Naive thymus-derived CD4-positive, alpha-beta T cell (primary cell): ENCODE measurements at regions not wholly inside any gene's neighbourhood (a gene's known extent, or its start where the extent isn't known, plus 50 kb on each side); places are given as distances from the start of the nearest gene placed in this dataset.
"Not testable (repeated sequence)": the region's sequence is repeated elsewhere in the genome, so short reads cannot be mapped to it uniquely, and the experiment has no call there.

Experiments
- ATAC-seq: fragments of 150-1000 bp; cut with Tn5 transposase; 2 replicates; pipeline ENCODE4 v1.10.0; 2021; ENCODE audit warnings: mild to moderate bottlenecking, moderate library complexity
- CTCF ChIA-PET: fragments of 350-600 bp; sonication (Branson Sonifier 250); formaldehyde crosslinking; loops from one replicate; lab custom pipeline; 2021; ENCODE audit warnings: antibody characterized with exemption; lab: Charles Lee
- POLR2A ChIA-PET: fragments of 350-600 bp; sonication (Branson Sonifier 250); formaldehyde crosslinking; loops from one replicate; lab custom pipeline; 2021; ENCODE audit warnings: antibody characterized with exemption, inconsistent platforms; lab: Charles Lee
- DNase-seq, 9 donors: peaks; one replicate each; pipeline versions ENCODE4 v3.0.0 to v3.0.0-alpha.2; 2020 to 2022; ENCODE audit warnings: mixed read lengths in 1 of 9
- H3K27ac ChIP-seq: one replicate; pipeline ENCODE4 v1.7.0; 2013; ENCODE audit warnings: mild to moderate bottlenecking, low read depth, low read length, moderate library complexity
- H3K27me3 ChIP-seq, 2 donors: one replicate each; pipeline ENCODE4 v1.7.0; 2013; ENCODE audit warnings: low read length in 2 of 2, mild to moderate bottlenecking in 2 of 2, moderate library complexity in 2 of 2; ENCODE audit not compliant: control insufficient read depth in 2 of 2, insufficient read depth in 2 of 2
- H3K36me3 ChIP-seq, 3 experiments: 1 replicate in 2 of 3; 2 replicates in 1 of 3; pipeline ENCODE4 v1.7.0; 2013; ENCODE audit warnings: low read length in 3 of 3, mild to moderate bottlenecking in 3 of 3, moderate library complexity in 1 of 3; ENCODE audit not compliant: insufficient read depth in 3 of 3, control insufficient read depth in 2 of 3
- H3K4me1 ChIP-seq, 2 donors: one replicate each; pipeline ENCODE4 v1.7.0; 2013; ENCODE audit warnings: low read length in 2 of 2, mild to moderate bottlenecking in 2 of 2, moderate library complexity in 1 of 2; ENCODE audit not compliant: control insufficient read depth in 2 of 2, insufficient read depth in 2 of 2
- H3K4me3 ChIP-seq: 2 replicates; pipeline ENCODE4 v1.7.0; 2013; ENCODE audit warnings: mild to moderate bottlenecking, low read length
- H3K9me3 ChIP-seq, 3 experiments: 1 replicate in 2 of 3; 2 replicates in 1 of 3; pipeline ENCODE4 v1.7.0; 2013; ENCODE audit warnings: low read length in 3 of 3; ENCODE audit not compliant: control insufficient read depth in 2 of 3
- H3K27ac Mint-ChIP-seq, 9 donors: one replicate each; pipeline ENCODE4 v1.8.0; 2020 to 2022; ENCODE audit warnings: mixed read lengths in 9 of 9, mild to moderate bottlenecking in 8 of 9, moderate library complexity in 5 of 9, inconsistent platforms in 2 of 9
- H3K27me3 Mint-ChIP-seq, 5 donors: one replicate each; pipeline ENCODE4 v1.8.0; 2021 to 2022; ENCODE audit warnings: mixed read lengths in 5 of 5, mild to moderate bottlenecking in 1 of 5
- H3K36me3 Mint-ChIP-seq, 5 donors: one replicate each; pipeline ENCODE4 v1.8.0; 2020 to 2022; ENCODE audit warnings: mixed read lengths in 5 of 5, mild to moderate bottlenecking in 3 of 5, inconsistent platforms in 1 of 5
- H3K4me1 Mint-ChIP-seq, 7 donors: one replicate each; pipeline ENCODE4 v1.8.0; 2020 to 2022; ENCODE audit warnings: mixed read lengths in 7 of 7, mild to moderate bottlenecking in 3 of 7, inconsistent platforms in 1 of 7
- H3K4me3 Mint-ChIP-seq, 10 donors: one replicate each; pipeline ENCODE4 v1.8.0; 2020 to 2022; ENCODE audit warnings: mild to moderate bottlenecking in 10 of 10, mixed read lengths in 10 of 10, moderate library complexity in 6 of 10, inconsistent platforms in 2 of 10
- H3K9me3 Mint-ChIP-seq, 11 donors: one replicate each; pipeline ENCODE4 v1.8.0; 2020 to 2022; ENCODE audit warnings: mixed read lengths in 11 of 11, mild to moderate bottlenecking in 4 of 11, inconsistent platforms in 1 of 11, moderate library complexity in 1 of 11
- intact Hi-C, 2 donors: fragments of 100-400 bp; cut with micrococcal nuclease; formaldehyde crosslinking; loops; one replicate each; pipeline ENCODE4 v1.15.1; 2023

- H3K4me3 ChIP-seq, H3K27ac ChIP-seq, DNase-seq, H3K9me3 Mint-ChIP-seq, H3K4me1 ChIP-seq, H3K9me3 ChIP-seq, POLR2A ChIA-PET, H3K36me3 ChIP-seq, CTCF ChIA-PET, H3K36me3 Mint-ChIP-seq, ATAC-seq, H3K4me3 Mint-ChIP-seq, H3K27me3 Mint-ChIP-seq, H3K27me3 ChIP-seq, intact Hi-C loops: not testable (repeated sequence)
- peaks cover 0 to 18% (median 6%) of the 10 kb centered on the region in 7 donors for H3K4me1 Mint-ChIP-seq
- peak overlapping the region in 1 of 9 donors; percentile 8 for H3K27ac Mint-ChIP-seq
These were observed 106.9 kb upstream of the TEKT4 start for GRCh38 chr2:94764331-94764730.

GRCh38 chr2:94767336-94767735 is 103.9 kb upstream of the TEKT4 start:
- H3K4me1 ChIP-seq = no peaks in the 10 kb centered on the region
- Mint-ChIP-seq H3K27ac (no peak overlapping the region), H3K36me3 (no peaks in the 10 kb centered on the region), H3K27me3 (peaks cover 0 to 4% (median 0%) of the 10 kb centered on the region in 5 donors), H3K4me3 (no peak overlapping the region), H3K4me1 (peaks cover 0 to 18% (median 6%) of the 10 kb centered on the region in 7 donors), H3K9me3 (peaks cover 0 to 4% (median 0%) of the 10 kb centered on the region in 11 donors)
- no peak for ATAC-seq
- H3K9me3 ChIP-seq = no peaks in the 10 kb centered on the region
- H3K27ac ChIP-seq = no peak overlapping the region
- ChIA-PET CTCF (no interaction called here), POLR2A (no interaction called here)
- no peaks in the 10 kb centered on the region for H3K27me3 ChIP-seq
- no peaks in the 10 kb centered on the region for H3K36me3 ChIP-seq
- intact Hi-C loops = no loop called here
- no peak overlapping the region for H3K4me3 ChIP-seq
- DNase-seq = no peak

GRCh38 chr2:94769733-94770132 is 101.5 kb upstream of the TEKT4 start:
- POLR2A ChIA-PET = no interaction called here
- Mint-ChIP-seq H3K4me1 (peaks cover 0 to 3% (median 0%) of the 10 kb centered on the region in 7 donors), H3K9me3 (peaks cover 0 to 6% (median 0%) of the 10 kb centered on the region in 11 donors), H3K27me3 (peaks cover 0 to 4% (median 0%) of the 10 kb centered on the region in 5 donors), H3K36me3 (no peaks in the 10 kb centered on the region), H3K27ac (no peak overlapping the region), H3K4me3 (no peak overlapping the region)
- intact Hi-C loops = no loop called here
- H3K4me1 ChIP-seq = no peaks in the 10 kb centered on the region
- H3K27ac ChIP-seq = no peak overlapping the region
- ATAC-seq (no peak), DNase-seq (no peak)
- H3K4me3 ChIP-seq = no peak overlapping the region
- H3K27me3 ChIP-seq = no peaks in the 10 kb centered on the region
- no peaks in the 10 kb centered on the region for H3K36me3 ChIP-seq
- H3K9me3 ChIP-seq = no peaks in the 10 kb centered on the region
- CTCF ChIA-PET = no interaction called here

GRCh38 chr2:94774851-94775250 is 96.4 kb upstream of the TEKT4 start:
- no peaks in the 10 kb centered on the region for H3K4me1 ChIP-seq
- POLR2A ChIA-PET = no interaction called here
- no peak for ATAC-seq

GRCh38 chr2:94776036-94776435 is 95.2 kb upstream of the TEKT4 start:
- no peak for DNase-seq
- Histone ChIP-seq H3K27ac (no peak overlapping the region), H3K4me3 (no peak overlapping the region), H3K27me3 (no peaks in the 10 kb centered on the region), H3K4me1 (no peaks in the 10 kb centered on the region), H3K36me3 (no peaks in the 10 kb centered on the region), H3K9me3 (no peaks in the 10 kb centered on the region)
- POLR2A ChIA-PET = no interaction called here
- Mint-ChIP-seq H3K36me3 (no peaks in the 10 kb centered on the region), H3K27ac (no peak overlapping the region), H3K9me3 (peaks cover 0 to 6% (median 0%) of the 10 kb centered on the region in 11 donors), H3K4me1 (no peaks in the 10 kb centered on the region), H3K27me3 (peaks cover 0 to 4% (median 0%) of the 10 kb centered on the region in 5 donors), H3K4me3 (no peak overlapping the region)
- ATAC-seq = no peak
- CTCF ChIA-PET = no interaction called here
- intact Hi-C loops = no loop called here

More at GRCh38 chr2:94774851-94775250, 96.4 kb upstream of the TEKT4 start:
- no peaks in the 10 kb centered on the region for H3K27me3 ChIP-seq
- Mint-ChIP-seq H3K9me3 (peaks cover 0 to 6% (median 0%) of the 10 kb centered on the region in 11 donors), H3K27me3 (peaks cover 0 to 4% (median 0%) of the 10 kb centered on the region in 5 donors), H3K4me3 (no peak overlapping the region), H3K36me3 (no peaks in the 10 kb centered on the region), H3K4me1 (no peaks in the 10 kb centered on the region), H3K27ac (no peak overlapping the region)
- CTCF ChIA-PET = no interaction called here
- H3K4me3 ChIP-seq = no peak overlapping the region
- DNase-seq = no peak
- intact Hi-C loops = no loop called here
- no peaks in the 10 kb centered on the region for H3K9me3 ChIP-seq
- H3K27ac ChIP-seq = no peak overlapping the region
- no peaks in the 10 kb centered on the region for H3K36me3 ChIP-seq

- H3K36me3 Mint-ChIP-seq, H3K36me3 ChIP-seq, POLR2A ChIA-PET, H3K27me3 ChIP-seq, H3K27ac ChIP-seq, H3K27me3 Mint-ChIP-seq, H3K4me3 ChIP-seq, H3K9me3 Mint-ChIP-seq, H3K4me1 ChIP-seq, H3K4me3 Mint-ChIP-seq, H3K27ac Mint-ChIP-seq, DNase-seq, H3K4me1 Mint-ChIP-seq, H3K9me3 ChIP-seq, CTCF ChIA-PET, intact Hi-C loops, ATAC-seq: not testable (repeated sequence)
These were observed 86.1 kb upstream of the TEKT4 start for GRCh38 chr2:94785105-94785504.

GRCh38 chr2:94786424-94786823 is 84.8 kb upstream of the TEKT4 start:
- H3K27ac Mint-ChIP-seq, CTCF ChIA-PET, POLR2A ChIA-PET, H3K4me1 Mint-ChIP-seq, intact Hi-C loops, ATAC-seq, H3K27me3 ChIP-seq, H3K4me3 Mint-ChIP-seq, H3K36me3 ChIP-seq, H3K4me1 ChIP-seq, H3K4me3 ChIP-seq, H3K27me3 Mint-ChIP-seq, H3K27ac ChIP-seq, DNase-seq, H3K9me3 ChIP-seq, H3K36me3 Mint-ChIP-seq, H3K9me3 Mint-ChIP-seq: not testable (repeated sequence)
